NT2/D1 (cell line): ENCODE measurements at regions not wholly inside any gene's neighbourhood (a gene's known extent, or its start where the extent isn't known, plus 50 kb on each side); places are given as distances from the start of the nearest gene placed in this dataset.

Experiments used
- SUZ12 ChIP-seq: IDR thresholded peaks from 2 replicates; pipeline ENCODE4 v1.6.1; 2011; ENCODE audit not compliant: insufficient read length, insufficient read depth; ENCODE audit errors: extremely low read depth
- YY1 ChIP-seq: IDR thresholded peaks from 2 replicates; pipeline ENCODE4 v1.6.1; 2011; ENCODE audit not compliant: insufficient read length, insufficient read depth
- ZNF274 ChIP-seq: IDR thresholded peaks from 2 replicates; pipeline ENCODE4 v1.6.1; 2011; ENCODE audit warnings: mild to moderate bottlenecking, low read depth, low read length

GRCh38 chr4:55765070-55765469 is 54.5 kb upstream of the EXOC1L start:
- TF ChIP-seq YY1: no peak
- TF ChIP-seq SUZ12: no peak
- no peak for TF ChIP-seq ZNF274
